Right lobe of liver (tissue), 4 donors: ENCODE measurements at regions not wholly inside any gene's neighbourhood (a gene's known extent, or its start where the extent isn't known, plus 50 kb on each side); places are given as distances from the start of the nearest gene placed in this dataset.

ENCODE experiments used
- POLR2A ChIP-seq: fragments of 450-650 bp; IDR thresholded peaks from one replicate; pipeline ENCODE4 v1.6.1; 2017; ENCODE audit warnings: antibody characterized with exemption, mild to moderate bottlenecking
- TF ChIP-seq, protein P1 (sequence below), 4 donors: fragments of 200-600 bp in 3 of 4; fragments of 450-650 bp in 1 of 4; IDR thresholded peaks; one replicate each; pipeline versions ENCODE4 v1.5.1 to v1.8.0; 2016 to 2022; ENCODE audit warnings: antibody characterized with exemption in 4 of 4, mild to moderate bottlenecking in 2 of 4
- donor health status: DM: no; HTN: no; CAD: no.
- donor health status: DM: no; HTN: no; CAD: no.
- donor health status: DM: no; HTN: yes; CAD: no.

GRCh38 chr2:107320881-107321280 is 434.9 kb upstream of the ST6GAL2 start:
- TF ChIP-seq, protein P1, sequence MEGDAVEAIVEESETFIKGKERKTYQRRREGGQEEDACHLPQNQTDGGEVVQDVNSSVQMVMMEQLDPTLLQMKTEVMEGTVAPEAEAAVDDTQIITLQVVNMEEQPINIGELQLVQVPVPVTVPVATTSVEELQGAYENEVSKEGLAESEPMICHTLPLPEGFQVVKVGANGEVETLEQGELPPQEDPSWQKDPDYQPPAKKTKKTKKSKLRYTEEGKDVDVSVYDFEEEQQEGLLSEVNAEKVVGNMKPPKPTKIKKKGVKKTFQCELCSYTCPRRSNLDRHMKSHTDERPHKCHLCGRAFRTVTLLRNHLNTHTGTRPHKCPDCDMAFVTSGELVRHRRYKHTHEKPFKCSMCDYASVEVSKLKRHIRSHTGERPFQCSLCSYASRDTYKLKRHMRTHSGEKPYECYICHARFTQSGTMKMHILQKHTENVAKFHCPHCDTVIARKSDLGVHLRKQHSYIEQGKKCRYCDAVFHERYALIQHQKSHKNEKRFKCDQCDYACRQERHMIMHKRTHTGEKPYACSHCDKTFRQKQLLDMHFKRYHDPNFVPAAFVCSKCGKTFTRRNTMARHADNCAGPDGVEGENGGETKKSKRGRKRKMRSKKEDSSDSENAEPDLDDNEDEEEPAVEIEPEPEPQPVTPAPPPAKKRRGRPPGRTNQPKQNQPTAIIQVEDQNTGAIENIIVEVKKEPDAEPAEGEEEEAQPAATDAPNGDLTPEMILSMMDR (IDR thresholded peaks at IDR 0.05), result no peak
- no peak for TF ChIP-seq POLR2A
